PFSK-1 (cell line): ENCODE measurements at regions not wholly inside any gene's neighbourhood (a gene's known extent, or its start where the extent isn't known, plus 50 kb on each side); places are given as distances from the start of the nearest gene placed in this dataset.

ENCODE experiments used
- POLR2AphosphoS5 ChIP-seq: IDR thresholded peaks from 2 replicates; pipeline ENCODE4 v1.6.1; 2012; ENCODE audit warnings: low read depth, mild to moderate bottlenecking, control low read depth, low read length, moderate library complexity
- SIN3A ChIP-seq: IDR thresholded peaks from 2 replicates; pipeline ENCODE4 v1.6.1; 2012; ENCODE audit warnings: mild to moderate bottlenecking, low read length, moderate library complexity, borderline replicate concordance; ENCODE audit not compliant: insufficient read depth

GRCh38 chr12:4106621-4107020 lies 166.9 kb upstream of the CCND2 start:
- TF ChIP-seq POLR2AphosphoS5 (no peak), SIN3A (no peak)
